ENCODE measurements at regions not wholly inside any gene's neighbourhood (a gene's known extent, or its start where the extent isn't known, plus 50 kb on each side); places are given as distances from the start of the nearest gene placed in this dataset.

- no peak for TF ChIP-seq HMGXB4 (CRISPR knock-in tag; IDR thresholded peaks at IDR 0.05; ENCODE audit: borderline replicate concordance)
- no peak for TF ChIP-seq CHD4 (IDR thresholded peaks at IDR 0.05; ENCODE audit: borderline replicate concordance)
- TF ChIP-seq EP300 (IDR thresholded peaks at IDR 0.05) = no peak
- no peak for TF ChIP-seq USF2 (IDR thresholded peaks at IDR 0.05)
- ChIA-PET POLR2A (no interaction called here), CTCF (no interaction called here)
- DNase-seq (ENCODE audit: low read depth in 1 of 2, low spot score in 1 of 2) (no peak), ATAC-seq (no peak), FAIRE-seq (no peak)
- H3K4me1 ChIP-seq = no peaks in the 10 kb centered on the region
- 67% methylated on average over 7 of the region's 13 CpGs for WGBS (ENCODE audit: missing lambda C conversion rate)
- H3K27ac ChIP-seq = no peak overlapping the region
- H3K4me2 ChIP-seq = no peak overlapping the region
- no peaks in the 10 kb centered on the region for H3K9me3 ChIP-seq
- H3K4me3 ChIP-seq = no peak overlapping the region
Observed at GRCh38 chr11:115607621-115608221, 103.5 kb upstream of the CADM1 start.

- H3K27ac ChIP-seq = no peak overlapping the region
Observed at GRCh38 chr11:115606498-115607220, 102.4 kb upstream of the CADM1 start.

More at GRCh38 chr11:115606498-115607220, 102.4 kb upstream of the CADM1 start:
- Histone ChIP-seq H3K4me3 (no peak overlapping the region), H3K4me1 (no peaks in the 10 kb centered on the region), H3K4me2 (no peak overlapping the region), H3K9me3 (no peaks in the 10 kb centered on the region)
- ATAC-seq (no peak), FAIRE-seq (no peak), DNase-seq (ENCODE audit: low read depth in 1 of 2, low spot score in 1 of 2) (no peak)
- WGBS (ENCODE audit: missing lambda C conversion rate) = 52% methylated on average over 11 of the region's 11 CpGs
- ChIA-PET CTCF (interaction anchor here (0.5 to 1.3 kb wide), 2 partner anchors 18 to 282 kb away, joined by 3 read pairs; no protein-coding TSS in a partner anchor), POLR2A (no interaction called here)
- no peak for TF ChIP-seq CTCF (IDR thresholded peaks at IDR 0.05)
- no peak for TF ChIP-seq RFX5 (IDR thresholded peaks at IDR 0.05)
- TF ChIP-seq RAD21 (conservative IDR thresholded peaks at IDR 0.05 in 1 of 2, IDR thresholded peaks at IDR 0.05 in 1 of 2) = no peak
- TF ChIP-seq EP300 (IDR thresholded peaks at IDR 0.05) = no peak
- TF ChIP-seq GATA3 (IDR thresholded peaks at IDR 0.05; ENCODE audit: borderline replicate concordance) = no peak
- no peak for TF ChIP-seq KDM5A (IDR thresholded peaks at IDR 0.05)
- no peak for TF ChIP-seq HOXB5 (CRISPR knock-in tag; IDR thresholded peaks at IDR 0.05)
- TF ChIP-seq REST (IDR thresholded peaks at IDR 0.05) = no peak
- no peak for TF ChIP-seq FOSL2 (IDR thresholded peaks at IDR 0.05)
- TF ChIP-seq FOSL2 (CRISPR knock-in tag; IDR thresholded peaks at IDR 0.05) = no peak
- TF ChIP-seq NR3C1 (IDR thresholded peaks at IDR 0.05) = no peak
- TF ChIP-seq JUN (IDR thresholded peaks at IDR 0.05) = no peak
